GM23338 (cell line): ENCODE measurements at regions not wholly inside any gene's neighbourhood (a gene's known extent, or its start where the extent isn't known, plus 50 kb on each side); places are given as distances from the start of the nearest gene placed in this dataset.

Experiments used
- ATAC-seq: fragments of 200-7000 bp; cut with Tn5 transposase; 3 replicates; pipeline ENCODE4 v1.9.1; 2020
- DNase-seq: peaks from one replicate; pipeline ENCODE4 v3.0.0-alpha.2; 2015; ENCODE audit warnings: low spot score
- H2AFZ ChIP-seq: fragments of 200-600 bp; sonication (generic); 2 replicates; pipeline ENCODE4 v1.8.0; 2016; ENCODE audit warnings: antibody characterized with exemption, mild to moderate bottlenecking, moderate library complexity
- H3F3A ChIP-seq: fragments of 200-600 bp; sonication (generic); replicated peaks from 2 replicates; pipeline ENCODE4 v1.8.0; 2017; ENCODE audit warnings: antibody characterized with exemption, mixed run types, low read depth
- H3K27ac ChIP-seq: fragments of 200-600 bp; sonication (generic); 2 replicates; pipeline ENCODE4 v1.6.1; 2016; ENCODE audit warnings: low read depth
- H3K27me3 ChIP-seq: fragments of 200-600 bp; sonication (generic); 2 replicates; pipeline ENCODE4 v1.8.0; 2016; ENCODE audit warnings: mild to moderate bottlenecking, mixed run types, moderate library complexity; ENCODE audit not compliant: insufficient read depth
- H3K36me3 ChIP-seq: fragments of 200-600 bp; sonication (generic); 2 replicates; pipeline ENCODE4 v1.8.0; 2016; ENCODE audit warnings: mild to moderate bottlenecking; ENCODE audit not compliant: insufficient read depth
- H3K4me1 ChIP-seq: fragments of 200-600 bp; sonication (generic); 2 replicates; pipeline ENCODE4 v1.8.0; 2016; ENCODE audit warnings: mild to moderate bottlenecking, moderate library complexity; ENCODE audit not compliant: insufficient read depth
- H3K4me2 ChIP-seq: fragments of 200-600 bp; sonication (generic); 2 replicates; pipeline ENCODE4 v1.7.1; 2017; ENCODE audit warnings: mixed run types
- H3K4me3 ChIP-seq: fragments of 200-600 bp; sonication (generic); 2 replicates; pipeline ENCODE4 v1.6.1; 2016; ENCODE audit warnings: mixed run types
- H3K79me2 ChIP-seq: fragments of 200-600 bp; sonication (generic); replicated peaks from 2 replicates; pipeline ENCODE4 v1.8.0; 2017; ENCODE audit warnings: mild to moderate bottlenecking; ENCODE audit not compliant: insufficient read depth
- H3K9me2 ChIP-seq: fragments of 200-600 bp; sonication (generic); 2 replicates; pipeline ENCODE4 v1.8.0; 2017; ENCODE audit not compliant: insufficient read depth
- H4K20me1 ChIP-seq: fragments of 200-600 bp; sonication (generic); replicated peaks from 2 replicates; pipeline ENCODE4 v1.8.0; 2017; ENCODE audit warnings: mild to moderate bottlenecking; ENCODE audit not compliant: insufficient read depth
- H3K27ac Mint-ChIP-seq: 2 replicates; pipeline ENCODE4 v1.8.0; 2020; ENCODE audit warnings: inconsistent platforms, mild to moderate bottlenecking, moderate library complexity, mixed read lengths
- H3K27me3 Mint-ChIP-seq: 3 replicates; pipeline ENCODE4 v1.8.0; 2022; ENCODE audit warnings: low read depth, mild to moderate bottlenecking, moderate library complexity, mixed read lengths, inconsistent platforms; ENCODE audit not compliant: insufficient read depth, poor library complexity
- H3K36me3 Mint-ChIP-seq: 3 replicates; pipeline ENCODE4 v1.8.0; 2021; ENCODE audit warnings: low read depth, mild to moderate bottlenecking, inconsistent platforms, moderate library complexity, mixed read lengths
- H3K4me1 Mint-ChIP-seq: 3 replicates; pipeline ENCODE4 v1.8.0; 2020; ENCODE audit warnings: mild to moderate bottlenecking, inconsistent platforms, mixed read lengths
- H3K4me3 Mint-ChIP-seq: 3 replicates; pipeline ENCODE4 v1.8.0; 2021; ENCODE audit warnings: moderate library complexity, mild to moderate bottlenecking, inconsistent platforms, mixed read lengths
- H3K9me3 Mint-ChIP-seq: 3 replicates; pipeline ENCODE4 v1.8.0; 2020; ENCODE audit warnings: moderate library complexity, mild to moderate bottlenecking, inconsistent platforms, mixed read lengths
- CREB1 ChIP-seq: fragments of 250-450 bp; sonication (Bioruptor Pico); IDR thresholded peaks from 2 replicates; pipeline ENCODE4 v1.5.0; 2020; ENCODE audit warnings: low read depth, mild to moderate bottlenecking, moderate library complexity
- EZH2 ChIP-seq: fragments of 200-600 bp; sonication (generic); IDR thresholded peaks from one replicate; pipeline ENCODE4 v1.8.0; 2017; ENCODE audit warnings: antibody characterized with exemption, mild to moderate bottlenecking, low read depth; ENCODE audit not compliant: unreplicated experiment
- EZH2phosphoT487 ChIP-seq: fragments of 200-600 bp; sonication (generic); IDR thresholded peaks from one replicate; pipeline ENCODE4 v1.8.1; 2018; ENCODE audit warnings: antibody characterized with exemption; ENCODE audit not compliant: unreplicated experiment
- NANOG ChIP-seq: IDR thresholded peaks from 2 replicates; pipeline ENCODE4 v1.6.1; 2016; ENCODE audit warnings: antibody characterized with exemption, borderline replicate concordance
- STAT1 ChIP-seq: IDR thresholded peaks from one replicate; pipeline ENCODE4 v1.6.1; 2016; ENCODE audit warnings: antibody characterized with exemption; ENCODE audit not compliant: unreplicated experiment
- TF ChIP-seq, protein P1 (sequence below): IDR thresholded peaks from one replicate; pipeline ENCODE4 v1.6.1; 2018; ENCODE audit warnings: antibody characterized with exemption; ENCODE audit not compliant: unreplicated experiment
- TF ChIP-seq, protein P2 (sequence below): IDR thresholded peaks from 2 replicates; pipeline ENCODE4 v1.6.1; 2016; ENCODE audit warnings: antibody characterized with exemption
- TF ChIP-seq, protein P3 (sequence below), 2 experiments: fragments of 200-600 bp in 1 of 2; sonication (generic) in 1 of 2; conservative IDR thresholded peaks; 2 replicates each; pipeline versions ENCODE4 v1.5.1 to v1.6.1; 2016 to 2017; ENCODE audit warnings: antibody characterized with exemption in 2 of 2, low read depth in 2 of 2, mild to moderate bottlenecking in 2 of 2, moderate library complexity in 1 of 2

DNA sequence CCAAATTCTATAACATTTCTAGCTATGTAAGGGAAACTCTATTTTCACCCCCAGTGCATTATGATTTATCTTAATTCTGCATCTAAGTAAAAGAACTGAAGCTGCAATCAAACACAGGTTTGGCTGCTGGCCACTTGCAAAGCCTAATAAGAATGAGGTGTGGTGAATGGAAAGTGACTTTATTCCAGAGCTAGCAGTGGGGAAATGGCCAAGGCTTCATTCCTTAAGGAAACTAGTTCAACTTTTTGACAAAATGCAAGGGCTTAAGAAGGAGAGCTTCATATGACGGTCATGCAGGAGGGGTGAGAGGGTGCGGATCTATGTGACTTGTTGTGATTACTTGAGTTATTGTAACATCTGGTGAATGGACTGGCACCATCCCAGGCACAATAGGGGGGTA is 1802.0 kb downstream of the SUCLG1 start (continued):
- TF ChIP-seq, protein P1, sequence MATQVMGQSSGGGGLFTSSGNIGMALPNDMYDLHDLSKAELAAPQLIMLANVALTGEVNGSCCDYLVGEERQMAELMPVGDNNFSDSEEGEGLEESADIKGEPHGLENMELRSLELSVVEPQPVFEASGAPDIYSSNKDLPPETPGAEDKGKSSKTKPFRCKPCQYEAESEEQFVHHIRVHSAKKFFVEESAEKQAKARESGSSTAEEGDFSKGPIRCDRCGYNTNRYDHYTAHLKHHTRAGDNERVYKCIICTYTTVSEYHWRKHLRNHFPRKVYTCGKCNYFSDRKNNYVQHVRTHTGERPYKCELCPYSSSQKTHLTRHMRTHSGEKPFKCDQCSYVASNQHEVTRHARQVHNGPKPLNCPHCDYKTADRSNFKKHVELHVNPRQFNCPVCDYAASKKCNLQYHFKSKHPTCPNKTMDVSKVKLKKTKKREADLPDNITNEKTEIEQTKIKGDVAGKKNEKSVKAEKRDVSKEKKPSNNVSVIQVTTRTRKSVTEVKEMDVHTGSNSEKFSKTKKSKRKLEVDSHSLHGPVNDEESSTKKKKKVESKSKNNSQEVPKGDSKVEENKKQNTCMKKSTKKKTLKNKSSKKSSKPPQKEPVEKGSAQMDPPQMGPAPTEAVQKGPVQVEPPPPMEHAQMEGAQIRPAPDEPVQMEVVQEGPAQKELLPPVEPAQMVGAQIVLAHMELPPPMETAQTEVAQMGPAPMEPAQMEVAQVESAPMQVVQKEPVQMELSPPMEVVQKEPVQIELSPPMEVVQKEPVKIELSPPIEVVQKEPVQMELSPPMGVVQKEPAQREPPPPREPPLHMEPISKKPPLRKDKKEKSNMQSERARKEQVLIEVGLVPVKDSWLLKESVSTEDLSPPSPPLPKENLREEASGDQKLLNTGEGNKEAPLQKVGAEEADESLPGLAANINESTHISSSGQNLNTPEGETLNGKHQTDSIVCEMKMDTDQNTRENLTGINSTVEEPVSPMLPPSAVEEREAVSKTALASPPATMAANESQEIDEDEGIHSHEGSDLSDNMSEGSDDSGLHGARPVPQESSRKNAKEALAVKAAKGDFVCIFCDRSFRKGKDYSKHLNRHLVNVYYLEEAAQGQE = no peak
- TF ChIP-seq, protein P2, sequence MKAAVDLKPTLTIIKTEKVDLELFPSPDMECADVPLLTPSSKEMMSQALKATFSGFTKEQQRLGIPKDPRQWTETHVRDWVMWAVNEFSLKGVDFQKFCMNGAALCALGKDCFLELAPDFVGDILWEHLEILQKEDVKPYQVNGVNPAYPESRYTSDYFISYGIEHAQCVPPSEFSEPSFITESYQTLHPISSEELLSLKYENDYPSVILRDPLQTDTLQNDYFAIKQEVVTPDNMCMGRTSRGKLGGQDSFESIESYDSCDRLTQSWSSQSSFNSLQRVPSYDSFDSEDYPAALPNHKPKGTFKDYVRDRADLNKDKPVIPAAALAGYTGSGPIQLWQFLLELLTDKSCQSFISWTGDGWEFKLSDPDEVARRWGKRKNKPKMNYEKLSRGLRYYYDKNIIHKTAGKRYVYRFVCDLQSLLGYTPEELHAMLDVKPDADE = no peak
- TF ChIP-seq, protein P3, sequence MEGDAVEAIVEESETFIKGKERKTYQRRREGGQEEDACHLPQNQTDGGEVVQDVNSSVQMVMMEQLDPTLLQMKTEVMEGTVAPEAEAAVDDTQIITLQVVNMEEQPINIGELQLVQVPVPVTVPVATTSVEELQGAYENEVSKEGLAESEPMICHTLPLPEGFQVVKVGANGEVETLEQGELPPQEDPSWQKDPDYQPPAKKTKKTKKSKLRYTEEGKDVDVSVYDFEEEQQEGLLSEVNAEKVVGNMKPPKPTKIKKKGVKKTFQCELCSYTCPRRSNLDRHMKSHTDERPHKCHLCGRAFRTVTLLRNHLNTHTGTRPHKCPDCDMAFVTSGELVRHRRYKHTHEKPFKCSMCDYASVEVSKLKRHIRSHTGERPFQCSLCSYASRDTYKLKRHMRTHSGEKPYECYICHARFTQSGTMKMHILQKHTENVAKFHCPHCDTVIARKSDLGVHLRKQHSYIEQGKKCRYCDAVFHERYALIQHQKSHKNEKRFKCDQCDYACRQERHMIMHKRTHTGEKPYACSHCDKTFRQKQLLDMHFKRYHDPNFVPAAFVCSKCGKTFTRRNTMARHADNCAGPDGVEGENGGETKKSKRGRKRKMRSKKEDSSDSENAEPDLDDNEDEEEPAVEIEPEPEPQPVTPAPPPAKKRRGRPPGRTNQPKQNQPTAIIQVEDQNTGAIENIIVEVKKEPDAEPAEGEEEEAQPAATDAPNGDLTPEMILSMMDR (conservative IDR thresholded peaks at IDR 0.05; ENCODE audit: low read depth in 2 of 2) = no peak
- TF ChIP-seq NANOG (no peak), EZH2phosphoT487 (no peak)

- no peaks in the 10 kb centered on the region for H3K36me3 Mint-ChIP-seq
- H3K4me1 ChIP-seq = no peaks in the 10 kb centered on the region
Observed at GRCh38 chr2:82656420-82656819, 1802.7 kb downstream of the SUCLG1 start.

More at GRCh38 chr2:82656420-82656819, 1802.7 kb downstream of the SUCLG1 start:
- H3K27me3 Mint-ChIP-seq = no peaks in the 10 kb centered on the region
- H2AFZ ChIP-seq = no peak overlapping the region
- H3K4me3 ChIP-seq = no peak overlapping the region
- DNase-seq (no peak), ATAC-seq (no peak)
- no peaks in the 10 kb centered on the region for H3K4me1 Mint-ChIP-seq
- no peak overlapping the region for H3K27ac Mint-ChIP-seq
- H3K9me3 Mint-ChIP-seq = no peaks in the 10 kb centered on the region
- H3K79me2 ChIP-seq = no peaks in the 10 kb centered on the region
- H3K27ac ChIP-seq = no peak overlapping the region
- no peak overlapping the region for H3K4me2 ChIP-seq
- no peak for TF ChIP-seq CREB1 (CRISPR knock-in tag)
- TF ChIP-seq, protein P2 = no peak
- TF ChIP-seq STAT1 = no peak
- TF ChIP-seq, protein P1 = no peak
- TF ChIP-seq EZH2 = no peak
- TF ChIP-seq NANOG = no peak
- TF ChIP-seq, protein P3 (conservative IDR thresholded peaks at IDR 0.05; ENCODE audit: low read depth in 2 of 2) = no peak
- no peaks in the 10 kb centered on the region for H3F3A ChIP-seq
- no peak overlapping the region for H3K4me3 Mint-ChIP-seq
- H3K36me3 ChIP-seq = no peaks in the 10 kb centered on the region
- H4K20me1 ChIP-seq = no peaks in the 10 kb centered on the region
- no peaks in the 10 kb centered on the region for H3K9me2 ChIP-seq
- H3K27me3 ChIP-seq = no peaks in the 10 kb centered on the region
